OCI-LY3 (cell line): ENCODE measurements at regions not wholly inside any gene's neighbourhood (a gene's known extent, or its start where the extent isn't known, plus 50 kb on each side); places are given as distances from the start of the nearest gene placed in this dataset.
"Not testable (repeated sequence)": the region's sequence is repeated elsewhere in the genome, so short reads cannot be mapped to it uniquely, and the experiment has no call there.

Source experiments
- H2AFZ ChIP-seq: fragments of 200-600, 300-600 bp; shearing (Covaris generic); 2 replicates; pipeline ENCODE4 v1.6.0; 2014; ENCODE audit warnings: antibody characterized with exemption, low read depth, low read length
- H3K27ac ChIP-seq: fragments of 200-600, 300-600 bp; sonication (generic); 2 replicates; pipeline ENCODE4 v1.5.1; 2014; ENCODE audit warnings: mild to moderate bottlenecking, low read length, moderate library complexity, mixed read lengths
- H3K27me3 ChIP-seq: fragments of 200-600, 300-600 bp; sonication (generic); 2 replicates; pipeline ENCODE4 v1.6.1; 2014; ENCODE audit warnings: low read depth, low read length, mixed read lengths
- H3K36me3 ChIP-seq: fragments of 200-600, 300-600 bp; sonication (generic); replicated peaks from 2 replicates; pipeline ENCODE3; 2014; ENCODE audit warnings: low read depth, low read length, mixed read lengths
- H3K4me1 ChIP-seq: fragments of 300-600, 200-600 bp; sonication (generic); 2 replicates; pipeline ENCODE4 v1.6.1; 2014; ENCODE audit warnings: low read length, mixed read lengths
- H3K4me2 ChIP-seq: fragments of 200-600, 300-600 bp; sonication (generic); 2 replicates; pipeline ENCODE4 v1.6.1; 2014; ENCODE audit warnings: low read length, mixed read lengths
- H3K4me3 ChIP-seq: fragments of 300-600, 200-600 bp; sonication (generic); 2 replicates; pipeline ENCODE4 v1.5.1; 2014; ENCODE audit warnings: antibody characterized with exemption, mild to moderate bottlenecking, low read length, moderate library complexity
- H3K79me2 ChIP-seq: fragments of 300-600, 200-600 bp; shearing (Covaris generic); 2 replicates; pipeline ENCODE4 v1.6.1; 2014; ENCODE audit warnings: mild to moderate bottlenecking, low read length, mixed read lengths
- H3K9ac ChIP-seq: fragments of 300-600, 200-600 bp; shearing (Covaris generic); 2 replicates; pipeline ENCODE4 v1.6.0; 2014; ENCODE audit warnings: mild to moderate bottlenecking, low read length, moderate library complexity
- H3K9me3 ChIP-seq: fragments of 200-600, 300-600 bp; shearing (Covaris generic); 2 replicates; pipeline ENCODE4 v1.6.1; 2014; ENCODE audit warnings: low read length, mixed read lengths; ENCODE audit not compliant: insufficient read depth
- H4K20me1 ChIP-seq: fragments of 200-600, 300-600 bp; sonication (generic); 2 replicates; pipeline ENCODE4 v1.6.1; 2016; ENCODE audit warnings: low read length, mixed read lengths; ENCODE audit not compliant: insufficient read depth
- CTCF ChIP-seq: fragments of 200-600, 300-600 bp; sonication (generic); IDR thresholded peaks from 2 replicates; pipeline ENCODE4 v1.5.1; 2014; ENCODE audit warnings: antibody characterized with exemption, low read length, low read depth
- EZH2phosphoT487 ChIP-seq: fragments of 200-600 bp; shearing (Covaris generic); IDR thresholded peaks from 2 replicates; pipeline ENCODE4 v1.6.1; 2018; ENCODE audit warnings: antibody characterized with exemption, mixed run types, low read depth

- Histone ChIP-seq H3K4me1 (no peaks in the 10 kb centered on the region), H3K27me3 (no peaks in the 10 kb centered on the region), H2AFZ (no peak overlapping the region), H3K4me2 (no peak overlapping the region), H3K9ac (no peak overlapping the region), H3K4me3 (no peak overlapping the region), H3K36me3 (no peaks in the 10 kb centered on the region), H3K79me2 (no peaks in the 10 kb centered on the region), H4K20me1 (no peaks in the 10 kb centered on the region), H3K27ac (no peak overlapping the region), H3K9me3 (no peaks in the 10 kb centered on the region)
- TF ChIP-seq CTCF (no peak), EZH2phosphoT487 (no peak)
Measured at GRCh38 chr3:110436209-110436608, 635.4 kb upstream of the NECTIN3 start.

DNA sequence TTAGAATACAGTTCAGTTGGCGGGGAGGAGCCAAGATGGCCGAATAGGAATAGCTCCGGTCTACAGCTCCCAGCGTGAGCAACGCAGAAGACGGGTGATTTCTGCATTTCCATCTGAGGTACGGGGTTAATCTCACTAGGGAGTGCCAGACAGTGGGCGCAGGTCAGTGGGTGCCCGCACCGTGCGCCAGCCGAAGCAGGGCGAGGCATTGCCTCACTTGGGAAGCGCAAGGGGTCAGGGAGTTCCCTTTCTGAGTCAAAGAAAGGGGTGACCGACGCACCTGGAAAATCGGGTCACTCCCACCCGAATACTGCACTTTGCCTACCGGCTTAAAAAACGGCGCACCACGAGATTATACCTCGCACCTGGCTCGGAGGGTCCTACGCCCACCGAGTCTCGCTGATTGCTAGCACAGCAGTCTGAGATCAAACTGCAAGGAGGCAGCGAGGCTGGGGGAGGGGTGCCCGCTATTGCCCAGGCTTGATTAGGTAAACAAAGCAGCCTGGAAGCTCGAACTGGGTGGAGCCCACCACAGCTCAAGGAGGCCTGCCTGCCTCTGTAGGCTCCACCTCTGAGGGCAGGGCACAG is 631.5 kb upstream of the NECTIN3 start:
- H3K27ac ChIP-seq, H3K79me2 ChIP-seq, H3K9ac ChIP-seq, H2AFZ ChIP-seq, H4K20me1 ChIP-seq, H3K36me3 ChIP-seq, H3K4me1 ChIP-seq, H3K27me3 ChIP-seq, H3K9me3 ChIP-seq, H3K4me3 ChIP-seq, H3K4me2 ChIP-seq: not testable (repeated sequence)

GRCh38 chr3:110454066-110454465 is 617.5 kb upstream of the NECTIN3 start:
- no peaks in the 10 kb centered on the region for H3K79me2 ChIP-seq
- no peak overlapping the region for H2AFZ ChIP-seq
- H3K27me3 ChIP-seq: no peaks in the 10 kb centered on the region
- H3K27ac ChIP-seq: no peak overlapping the region
- no peaks in the 10 kb centered on the region for H3K9me3 ChIP-seq
- no peaks in the 10 kb centered on the region for H3K4me1 ChIP-seq
- no peaks in the 10 kb centered on the region for H4K20me1 ChIP-seq
- H3K9ac ChIP-seq: no peak overlapping the region
- no peak overlapping the region for H3K4me3 ChIP-seq
- TF ChIP-seq CTCF (no peak), EZH2phosphoT487 (no peak)
- H3K4me2 ChIP-seq: no peak overlapping the region
- H3K36me3 ChIP-seq: no peaks in the 10 kb centered on the region

GRCh38 chr3:110456001-110456400 is 615.6 kb upstream of the NECTIN3 start:
- no peak for TF ChIP-seq EZH2phosphoT487
- TF ChIP-seq CTCF: no peak
- no peak overlapping the region for H3K4me2 ChIP-seq

More at GRCh38 chr3:110456001-110456400, 615.6 kb upstream of the NECTIN3 start:
- Histone ChIP-seq H4K20me1 (no peaks in the 10 kb centered on the region), H3K27ac (no peak overlapping the region), H3K79me2 (no peaks in the 10 kb centered on the region), H3K36me3 (no peaks in the 10 kb centered on the region), H3K27me3 (no peaks in the 10 kb centered on the region), H3K4me1 (no peaks in the 10 kb centered on the region), H2AFZ (no peak overlapping the region), H3K4me3 (no peak overlapping the region), H3K9me3 (no peaks in the 10 kb centered on the region), H3K9ac (no peak overlapping the region)
